HEK293 (cell line): ENCODE measurements at regions not wholly inside any gene's neighbourhood (a gene's known extent, or its start where the extent isn't known, plus 50 kb on each side); places are given as distances from the start of the nearest gene placed in this dataset.

Source experiments
- CTCF ChIP-seq: fragments of 450-650 bp; formaldehyde crosslinking; IDR thresholded peaks from 2 replicates; pipeline ENCODE4 v1.5.1; 2016; ENCODE audit warnings: missing biosample characterization, missing genetic modification characterization
- REPIN1 ChIP-seq: fragments of 450-650 bp; formaldehyde crosslinking; IDR thresholded peaks from 2 replicates; pipeline ENCODE4 v1.5.1; 2017; ENCODE audit warnings: missing biosample characterization, missing genetic modification characterization, low read depth
- REST ChIP-seq: fragments of 450-650 bp; formaldehyde crosslinking; IDR thresholded peaks from 2 replicates; pipeline ENCODE4 v1.5.1; 2016; ENCODE audit warnings: missing biosample characterization, missing genetic modification characterization
- YY1 ChIP-seq: fragments of 450-650 bp; formaldehyde crosslinking; IDR thresholded peaks from 2 replicates; pipeline ENCODE4 v1.5.1; 2018; ENCODE audit warnings: missing biosample characterization, missing genetic modification characterization
- ZBTB20 ChIP-seq: fragments of 450-650 bp; formaldehyde crosslinking; IDR thresholded peaks from 2 replicates; pipeline ENCODE4 v1.5.1; 2016; ENCODE audit warnings: missing biosample characterization, missing genetic modification characterization
- ZFP41 ChIP-seq: fragments of 450-650 bp; formaldehyde crosslinking; IDR thresholded peaks from 2 replicates; pipeline ENCODE4 v1.5.1; 2016; ENCODE audit warnings: missing biosample characterization, missing genetic modification characterization, borderline replicate concordance
- ZNF114 ChIP-seq: fragments of 450-650 bp; formaldehyde crosslinking; IDR thresholded peaks from 2 replicates; pipeline ENCODE4 v1.5.0; 2017; ENCODE audit warnings: missing biosample characterization, missing genetic modification characterization
- ZNF175 ChIP-seq: fragments of 450-650 bp; formaldehyde crosslinking; IDR thresholded peaks from 2 replicates; pipeline ENCODE4 v1.5.1; 2016; ENCODE audit warnings: missing biosample characterization, missing genetic modification characterization
- ZNF266 ChIP-seq: fragments of 450-650 bp; formaldehyde crosslinking; IDR thresholded peaks from 2 replicates; pipeline ENCODE4 v1.5.1; 2016; ENCODE audit warnings: missing biosample characterization, missing genetic modification characterization, low read depth
- ZNF747 ChIP-seq: fragments of 450-650 bp; formaldehyde crosslinking; IDR thresholded peaks from 2 replicates; pipeline ENCODE4 v1.5.1; 2016; ENCODE audit warnings: missing biosample characterization, missing genetic modification characterization
- ZNF785 ChIP-seq: fragments of 450-650 bp; formaldehyde crosslinking; IDR thresholded peaks from 2 replicates; pipeline ENCODE4 v1.5.1; 2016; ENCODE audit warnings: missing biosample characterization, missing genetic modification characterization
- ZNF792 ChIP-seq: fragments of 450-650 bp; formaldehyde crosslinking; IDR thresholded peaks from 2 replicates; pipeline ENCODE4 v1.5.1; 2016; ENCODE audit warnings: missing biosample characterization, missing genetic modification characterization
- ZNF837 ChIP-seq: fragments of 450-650 bp; formaldehyde crosslinking; IDR thresholded peaks from 2 replicates; pipeline ENCODE4 v1.5.1; 2016; ENCODE audit warnings: missing biosample characterization, missing genetic modification characterization

GRCh38 chr3:143184099-143184498 is 64.5 kb downstream of the CHST2 start:
- TF ChIP-seq ZNF785 (tag by site-specific recombination) (no peak), CTCF (tag by site-specific recombination) (no peak), ZNF792 (tag by site-specific recombination) (no peak), ZNF266 (tag by site-specific recombination) (no peak), YY1 (tag by site-specific recombination) (no peak), ZNF747 (tag by site-specific recombination) (no peak), ZNF175 (tag by site-specific recombination) (no peak), ZBTB20 (no peak), ZFP41 (tag by site-specific recombination) (no peak), ZNF114 (tag by site-specific recombination) (no peak), REST (no peak), REPIN1 (tag by site-specific recombination) (no peak), ZNF837 (tag by site-specific recombination) (no peak)
